Transverse colon (tissue), 4 donors: ENCODE measurements at regions not wholly inside any gene's neighbourhood (a gene's known extent, or its start where the extent isn't known, plus 50 kb on each side); places are given as distances from the start of the nearest gene placed in this dataset.

Source experiments
- DNase-seq: peaks from one replicate; pipeline ENCODE4 v3.0.0-alpha.2; 2019
- H3K27ac ChIP-seq, 4 donors: fragments of 200-600 bp; sonication (generic); 2 replicates each; pipeline ENCODE4 v1.5.1; 2016 to 2018; ENCODE audit warnings: inconsistent platforms in 4 of 4
- H3K27me3 ChIP-seq: fragments of 200-600 bp; sonication (generic); 2 replicates; pipeline ENCODE4 v1.5.1; 2017; ENCODE audit warnings: inconsistent platforms
- H3K36me3 ChIP-seq, 4 donors: fragments of 200-600 bp; sonication (generic); 2 replicates each; pipeline ENCODE4 v1.5.1; 2017 to 2019; ENCODE audit warnings: inconsistent platforms in 4 of 4
- H3K4me1 ChIP-seq, 4 donors: fragments of 200-600 bp; sonication (generic); 2 replicates each; pipeline ENCODE4 v1.5.1; 2017 to 2020; ENCODE audit warnings: inconsistent platforms in 4 of 4
- H3K4me3 ChIP-seq, 4 donors: fragments of 200-600 bp; sonication (generic); 1 replicate in 1 of 4; 2 replicates in 3 of 4; pipeline versions ENCODE4 v1.5.1 to v1.6.1; 2017 to 2019; ENCODE audit warnings: inconsistent platforms in 4 of 4
- H3K9me3 ChIP-seq, 2 donors: fragments of 200-600 bp; sonication (generic); 2 replicates each; pipeline ENCODE4 v1.5.1; 2017 to 2019; ENCODE audit warnings: inconsistent platforms in 2 of 2
- CTCF ChIP-seq, 5 experiments: fragments of 200-600 bp in 3 of 5; fragments of 450-650 bp in 2 of 5; sonication (generic) in 3 of 5; IDR thresholded peaks; 1 replicate in 2 of 5; 2 replicates in 3 of 5; pipeline ENCODE4 v1.5.1; 2016 to 2017; ENCODE audit warnings: antibody characterized with exemption in 5 of 5, inconsistent platforms in 3 of 5, mild to moderate bottlenecking in 2 of 5, moderate library complexity in 1 of 5
- EP300 ChIP-seq: sonication (generic); formaldehyde crosslinking; IDR thresholded peaks from one replicate; pipeline ENCODE4 v1.6.1; 2017; ENCODE audit warnings: antibody characterized with exemption, low read depth
- POLR2A ChIP-seq: fragments of 450-650 bp; IDR thresholded peaks from one replicate; pipeline ENCODE4 v1.6.1; 2016; ENCODE audit warnings: antibody characterized with exemption, mild to moderate bottlenecking, moderate library complexity
- POLR2AphosphoS5 ChIP-seq, 3 donors: sonication (generic); formaldehyde crosslinking; IDR thresholded peaks; one replicate each; pipeline ENCODE4 v1.6.1; 2016; ENCODE audit warnings: antibody characterized with exemption in 3 of 3
- WGBS, 2 donors: methylation state at CpG; one replicate each; pipeline ENCODE4 v1.1.5; 2018; ENCODE audit warnings: low coverage in 1 of 2; 5-methylcytosine and 5-hydroxymethylcytosine counted together
- in situ Hi-C, 4 donors: fragments of 200-750 bp; cut with MboI; loops; one replicate each; pipeline versions ENCODE4 v1.15.0 to v1.15.1; 2017; ENCODE audit warnings: low sequenced_read_pairs in 3 of 4, low pct_ligation_motif_present in 1 of 4, low pct_unique_long_range_greater_than_20kb in 1 of 4
- intact Hi-C: fragments of 100-400 bp; cut with DNase I; formaldehyde crosslinking; loops from one replicate; pipeline ENCODE4 v1.15.1; 2023; ENCODE audit warnings: low total_unique reads

DNA sequence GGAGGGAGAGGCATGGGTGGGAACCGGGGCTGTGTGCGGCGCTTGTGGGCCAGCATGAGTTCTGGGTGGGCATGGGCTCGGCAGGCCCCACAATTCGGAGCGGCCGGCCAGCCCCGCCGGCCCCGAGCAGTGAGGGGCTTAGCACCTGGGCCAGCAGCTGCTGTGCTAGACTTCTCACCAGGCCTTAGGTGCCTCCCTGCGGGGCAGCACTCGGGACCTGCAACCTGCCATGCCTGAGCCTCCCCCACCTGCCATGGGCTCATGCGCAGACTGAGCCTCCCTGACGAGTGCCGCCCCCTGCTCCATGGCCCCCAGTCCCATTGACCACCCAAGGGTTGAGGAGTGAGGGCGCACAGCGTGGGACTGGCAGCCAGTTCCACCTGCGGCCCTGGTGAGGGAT lies 573.9 kb downstream of the TMA16 start:
- no peak for TF ChIP-seq POLR2A
- TF ChIP-seq CTCF (IDR thresholded peaks at IDR 0.05), result no peak
- TF ChIP-seq POLR2AphosphoS5 (IDR thresholded peaks at IDR 0.05), result no peak
- no peak for TF ChIP-seq EP300
- Histone ChIP-seq H3K27ac (no peak overlapping the region), H3K36me3 (no peaks in the 10 kb centered on the region), H3K4me1 (no peaks in the 10 kb centered on the region), H3K9me3 (peaks cover 0 to 4% of the 10 kb centered on the region in 2 donors), H3K27me3 (no peaks in the 10 kb centered on the region), H3K4me3 (no peak overlapping the region)
- no peak for DNase-seq
- intact Hi-C loops (no loop called here), in situ Hi-C loops (no loop called here)
- WGBS, 2 donors, result 94% methylated on average over 12 of the region's 18 CpGs; no CpG with 5 or more reads in 1 of the 2 donors

- Histone ChIP-seq H3K9me3 (peaks cover 0 to 4% of the 10 kb centered on the region in 2 donors), H3K4me1 (no peaks in the 10 kb centered on the region), H3K27me3 (no peaks in the 10 kb centered on the region), H3K27ac (no peak overlapping the region), H3K36me3 (no peaks in the 10 kb centered on the region), H3K4me3 (no peak overlapping the region)
- DNase-seq, result no peak
- TF ChIP-seq EP300, result no peak
- TF ChIP-seq CTCF (IDR thresholded peaks at IDR 0.05), result no peak
- TF ChIP-seq POLR2AphosphoS5 (IDR thresholded peaks at IDR 0.05), result no peak
- intact Hi-C loops, result no loop called here
- WGBS, 2 donors, result 72 to 87% methylated on average over 4 of the region's 4 CpGs
- in situ Hi-C loops, result no loop called here
These were observed 576.1 kb downstream of the TMA16 start for GRCh38 chr4:164070625-164071024.

GRCh38 chr4:164081371-164081770 lies 586.9 kb downstream of the TMA16 start:
- DNase-seq, result no peak
- Histone ChIP-seq H3K4me1 (no peaks in the 10 kb centered on the region), H3K36me3 (no peaks in the 10 kb centered on the region), H3K27ac (no peak overlapping the region), H3K27me3 (no peaks in the 10 kb centered on the region), H3K9me3 (no peaks in the 10 kb centered on the region), H3K4me3 (no peak overlapping the region)
- intact Hi-C loops (no loop called here), in situ Hi-C loops (no loop called here)
- no peak for TF ChIP-seq EP300
- TF ChIP-seq CTCF (IDR thresholded peaks at IDR 0.05), result no peak
- TF ChIP-seq POLR2A, result no peak
- no peak for TF ChIP-seq POLR2AphosphoS5 (IDR thresholded peaks at IDR 0.05)
- WGBS, 2 donors, result 78 to 89% methylated on average over 1 of the region's 1 CpG

GRCh38 chr4:164081801-164082200 lies 587.3 kb downstream of the TMA16 start:
- Histone ChIP-seq H3K36me3 (no peaks in the 10 kb centered on the region), H3K4me3 (no peak overlapping the region), H3K9me3 (no peaks in the 10 kb centered on the region), H3K27ac (no peak overlapping the region), H3K4me1 (no peaks in the 10 kb centered on the region), H3K27me3 (no peaks in the 10 kb centered on the region)
- TF ChIP-seq POLR2AphosphoS5 (IDR thresholded peaks at IDR 0.05) (no peak), POLR2A (no peak), CTCF (IDR thresholded peaks at IDR 0.05) (no peak), EP300 (no peak)
- intact Hi-C loops, result no loop called here
- in situ Hi-C loops, result no loop called here
- no peak for DNase-seq
- WGBS, 2 donors, result 79 to 100% methylated on average over 2 of the region's 2 CpGs
